HCT116 (cell line): ENCODE measurements at regions not wholly inside any gene's neighbourhood (a gene's known extent, or its start where the extent isn't known, plus 50 kb on each side); places are given as distances from the start of the nearest gene placed in this dataset.

Source experiments
- ATAC-seq: fragments of 200-7000 bp; cut with Tn5 transposase; 2 replicates; pipeline ENCODE4 v1.9.1; 2020; ENCODE audit warnings: mild to moderate bottlenecking, moderate library complexity
- BruUV-seq: library from RNA; stranded (reverse); fragments of 400-500 nt; replicated peaks from 2 replicates; lab custom pipeline; 2021; lab: Mats Ljungman, UMichigan
- CTCF ChIA-PET: fragments of 300-600 bp; sonication (Branson Sonifier 250); formaldehyde crosslinking; loops from one replicate; lab custom pipeline; 2021; ENCODE audit warnings: antibody characterized with exemption; lab: Charles Lee
- POLR2A ChIA-PET: fragments of 300-600, 350-600 bp; sonication (Branson Sonifier 250); formaldehyde crosslinking; loops from one replicate; lab custom pipeline; 2021; ENCODE audit warnings: antibody characterized with exemption; lab: Charles Lee
- RAD21 ChIA-PET, 2 experiments: fragments of 300-600 bp; sonication (Branson Sonifier 250); formaldehyde crosslinking; loops; one replicate each; lab custom pipeline; 2023; ENCODE audit warnings: low total read pairs in 2 of 2; ENCODE audit not compliant: uncharacterized antibody in 2 of 2, unreplicated experiment in 2 of 2, low non-redundant PET in 1 of 2; lab: Charles Lee
- DNase-seq: peaks from one replicate; pipeline ENCODE4 v3.0.0-alpha.2; 2010; ENCODE audit warnings: low read depth, low spot score
- H2AFZ ChIP-seq: fragments of 200-600 bp; shearing (Covaris generic), sonication (generic); 2 replicates; pipeline ENCODE4 v1.6.1; 2017; ENCODE audit warnings: low read depth, mixed run types, mixed read lengths, antibody characterized with exemption, low read length; ENCODE audit not compliant: poor library complexity, severe bottlenecking
- H3K27ac ChIP-seq: 2 replicates; pipeline ENCODE4 v1.5.1; 2012; ENCODE audit warnings: low read depth, low read length
- H3K27me3 ChIP-seq: fragments of 200-600 bp; sonication (generic); 2 replicates; pipeline ENCODE4 v1.6.1; 2016; ENCODE audit warnings: mixed run types, low read length, mixed read lengths; ENCODE audit not compliant: insufficient read depth
- H3K36me3 ChIP-seq, 2 experiments: fragments of 200-500 bp in 1 of 2; fragments of 200-600 bp in 1 of 2; sonication (Bioruptor generic) in 1 of 2; sonication (generic) in 1 of 2; 2 replicates each; pipeline versions ENCODE4 v1.5.1 to v1.6.1; 2014 to 2016; ENCODE audit warnings: low read length in 2 of 2, inconsistent platforms in 1 of 2, mixed read lengths in 1 of 2, mixed run types in 1 of 2; ENCODE audit not compliant: insufficient read depth in 2 of 2, control insufficient read depth in 1 of 2
- H3K4me1 ChIP-seq, 2 experiments: fragments of 200-600 bp in 1 of 2; sonication (generic) in 1 of 2; 2 replicates each; pipeline versions ENCODE4 v1.5.1 to v1.6.1; 2012 to 2017; ENCODE audit warnings: low read length in 2 of 2, inconsistent platforms in 1 of 2, mild to moderate bottlenecking in 1 of 2, mixed read lengths in 1 of 2, mixed run types in 1 of 2, moderate library complexity in 1 of 2; ENCODE audit not compliant: insufficient read depth in 2 of 2, control insufficient read depth in 1 of 2
- H3K4me2 ChIP-seq: fragments of 200-600 bp; sonication (generic); 2 replicates; pipeline ENCODE4 v1.6.1; 2017; ENCODE audit warnings: mixed run types, low read length, mixed read lengths
- H3K4me3 ChIP-seq, 2 experiments: fragments of 200-600 bp in 1 of 2; sonication (generic) in 1 of 2; replicated peaks in 1 of 2; 2 replicates each; pipeline ENCODE4 v1.5.1; 2011 to 2016; ENCODE audit warnings: low read length in 2 of 2, control low read depth in 1 of 2, low read depth in 1 of 2, mild to moderate bottlenecking in 1 of 2, mixed read lengths in 1 of 2, mixed run types in 1 of 2
- H3K79me2 ChIP-seq: fragments of 200-600 bp; sonication (generic); 2 replicates; pipeline ENCODE4 v1.6.1; 2017; ENCODE audit warnings: mild to moderate bottlenecking, mixed run types, low read length, moderate library complexity, mixed read lengths; ENCODE audit not compliant: insufficient read depth
- H3K9ac ChIP-seq: fragments of 200-600 bp; sonication (generic); 2 replicates; pipeline ENCODE4 v1.6.1; 2016; ENCODE audit warnings: low read length, mixed read lengths
- H3K9me2 ChIP-seq: fragments of 200-600 bp; sonication (generic), shearing (Covaris generic); 2 replicates; pipeline ENCODE4 v1.6.1; 2017; ENCODE audit warnings: mixed run types, mild to moderate bottlenecking, moderate library complexity; ENCODE audit not compliant: insufficient read depth
- H3K9me3 ChIP-seq, 2 experiments: fragments of 200-500 bp in 1 of 2; fragments of 200-600 bp in 1 of 2; sonication (Bioruptor generic) in 1 of 2; sonication (generic) in 1 of 2; 2 replicates each; pipeline ENCODE4 v1.6.1; 2014 to 2017; ENCODE audit warnings: low read length in 2 of 2, mixed read lengths in 2 of 2, inconsistent platforms in 1 of 2, low read depth in 1 of 2, mild to moderate bottlenecking in 1 of 2, mixed run types in 1 of 2, moderate library complexity in 1 of 2; ENCODE audit not compliant: control insufficient read depth in 1 of 2, insufficient read depth in 1 of 2
- H4K20me1 ChIP-seq: fragments of 200-600 bp; sonication (generic), shearing (Covaris generic); 2 replicates; pipeline ENCODE4 v1.6.1; 2017; ENCODE audit warnings: mixed run types, mild to moderate bottlenecking, moderate library complexity; ENCODE audit not compliant: insufficient read depth
- EGR1 ChIP-seq: IDR thresholded peaks from 2 replicates; pipeline ENCODE4 v1.6.1; 2012; ENCODE audit warnings: low read depth
- EZH2phosphoT487 ChIP-seq: fragments of 200-600 bp; IDR thresholded peaks from 2 replicates; pipeline ENCODE4 v1.6.1; 2018; ENCODE audit warnings: antibody characterized with exemption, borderline replicate concordance
- FOSL1 ChIP-seq: IDR thresholded peaks from 2 replicates; pipeline ENCODE4 v1.6.1; 2012; ENCODE audit warnings: low read depth
- MAX ChIP-seq: IDR thresholded peaks from 2 replicates; pipeline ENCODE4 v1.6.1; 2012
- ZBTB33 ChIP-seq: IDR thresholded peaks from 2 replicates; pipeline ENCODE4 v1.6.1; 2011; ENCODE audit warnings: mild to moderate bottlenecking, low read length, moderate library complexity; ENCODE audit not compliant: insufficient replicate concordance; ENCODE audit errors: extremely low read depth
- ZFX ChIP-seq: fragments of 450-650 bp; IDR thresholded peaks from 2 replicates; pipeline ENCODE4 v1.6.1; 2017
- intact Hi-C: fragments of 100-400 bp; cut with micrococcal nuclease; formaldehyde crosslinking; loops from 2 replicates; pipeline ENCODE4 v1.10.0; 2022

- Histone ChIP-seq H4K20me1 (no peaks in the 10 kb centered on the region), H3K79me2 (no peaks in the 10 kb centered on the region), H2AFZ (no peak overlapping the region), H3K4me3 (no peak overlapping the region), H3K4me1 (no peaks in the 10 kb centered on the region)
- BruUV-seq: no TSS peak
- ChIA-PET CTCF (interaction anchor here (2.7 kb wide), 1 partner anchor 9 kb away, joined by 9 read pairs; no protein-coding TSS in a partner anchor), RAD21 (no interaction called here)
- TF ChIP-seq ZFX: no peak
- TF ChIP-seq, all 23 proteins: peak for 0
- Histone ChIP-seq H3K9me3 (no peaks in the 10 kb centered on the region), H3K4me2 (no peak overlapping the region), H3K36me3 (no peaks in the 10 kb centered on the region), H3K27ac (no peak overlapping the region), H3K9me2 (no peaks in the 10 kb centered on the region), H3K9ac (no peak overlapping the region), H3K27me3 (no peaks in the 10 kb centered on the region)
- no peak for DNase-seq
- intact Hi-C loops: no loop called here
- POLR2A ChIA-PET: no interaction called here
- ATAC-seq: no peak
These were observed 96.6 kb upstream of the E2F7 start for GRCh38 chr12:77161944-77162343.

- no TSS peak for BruUV-seq
- RAD21 ChIA-PET: no interaction called here
- CTCF ChIA-PET: no interaction called here
- no peak overlapping the region for H2AFZ ChIP-seq
- H3K4me1 ChIP-seq: no peaks in the 10 kb centered on the region
- POLR2A ChIA-PET: no interaction called here
- no peaks in the 10 kb centered on the region for H4K20me1 ChIP-seq
- no peaks in the 10 kb centered on the region for H3K9me2 ChIP-seq
- no peaks in the 10 kb centered on the region for H3K27me3 ChIP-seq
- ATAC-seq (no peak), DNase-seq (no peak)
- no peak overlapping the region for H3K9ac ChIP-seq
- H3K4me2 ChIP-seq: no peak overlapping the region
- intact Hi-C loops: no loop called here
- no peaks in the 10 kb centered on the region for H3K36me3 ChIP-seq
- H3K9me3 ChIP-seq: no peaks in the 10 kb centered on the region
- H3K79me2 ChIP-seq: no peaks in the 10 kb centered on the region
- no peak overlapping the region for H3K4me3 ChIP-seq
- no peak overlapping the region for H3K27ac ChIP-seq
- no peak for TF ChIP-seq FOSL1
- TF ChIP-seq EZH2phosphoT487: no peak
- no peak for TF ChIP-seq ZBTB33
- TF ChIP-seq EGR1: no peak
- TF ChIP-seq MAX: no peak
These were observed 95.6 kb upstream of the E2F7 start for GRCh38 chr12:77160931-77161330.
